Effector memory CD4-positive, alpha-beta T cell (primary cell): ENCODE measurements at regions not wholly inside any gene's neighbourhood (a gene's known extent, or its start where the extent isn't known, plus 50 kb on each side); places are given as distances from the start of the nearest gene placed in this dataset.

ENCODE experiments used
- DNase-seq, 3 donors: peaks; one replicate each; pipeline ENCODE4 v3.0.0-alpha.2; 2020
- H3K27ac ChIP-seq: 2 replicates; pipeline ENCODE4 v1.7.0; 2013; ENCODE audit warnings: mild to moderate bottlenecking, low read length, moderate library complexity; ENCODE audit not compliant: insufficient read depth, poor library complexity, severe bottlenecking
- H3K27me3 ChIP-seq: replicated peaks from 2 replicates; pipeline ENCODE4 v1.7.0; 2013; ENCODE audit warnings: mild to moderate bottlenecking, low read length; ENCODE audit not compliant: insufficient read depth, control insufficient read depth, poor library complexity, severe bottlenecking
- H3K36me3 ChIP-seq: 2 replicates; pipeline ENCODE4 v1.7.0; 2013; ENCODE audit warnings: mild to moderate bottlenecking, low read length, moderate library complexity; ENCODE audit not compliant: control insufficient read depth, insufficient read depth
- H3K4me1 ChIP-seq: 2 replicates; pipeline ENCODE4 v1.7.0; 2013; ENCODE audit warnings: low read length, mild to moderate bottlenecking; ENCODE audit not compliant: control insufficient read depth, insufficient read depth, poor library complexity, severe bottlenecking
- H3K4me3 ChIP-seq: 2 replicates; pipeline ENCODE4 v1.7.0; 2013; ENCODE audit warnings: low read length, low read depth, mild to moderate bottlenecking; ENCODE audit not compliant: insufficient read depth, poor library complexity, severe bottlenecking
- H3K9me3 ChIP-seq: 2 replicates; pipeline ENCODE4 v1.7.0; 2013; ENCODE audit warnings: mild to moderate bottlenecking, low read length, moderate library complexity; ENCODE audit not compliant: control insufficient read depth

DNA sequence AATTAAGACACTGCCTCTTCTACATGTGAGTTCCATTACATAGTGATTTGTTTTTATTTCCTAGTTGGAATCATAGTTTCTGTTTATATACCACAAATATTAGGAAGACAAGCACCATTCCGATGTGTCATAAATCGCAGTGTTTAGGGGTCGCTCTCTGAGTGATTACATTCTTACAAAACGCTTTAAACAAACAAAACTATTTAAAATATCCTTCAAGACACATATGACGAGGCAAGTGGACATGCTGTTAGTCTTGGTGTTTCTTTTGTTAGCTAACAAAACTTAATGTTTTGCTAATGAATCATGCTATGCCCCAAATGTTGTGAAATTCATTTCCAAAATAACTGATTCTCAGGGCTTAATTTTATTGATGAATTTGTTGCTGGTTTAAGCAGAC, 1219.3 kb upstream of the PRKX start:
- DNase-seq, result no peak
- Histone ChIP-seq H3K4me1 (no peaks in the 10 kb centered on the region), H3K27ac (no peak overlapping the region), H3K36me3 (no peaks in the 10 kb centered on the region), H3K9me3 (no peaks in the 10 kb centered on the region), H3K27me3 (no peaks in the 10 kb centered on the region), H3K4me3 (no peak overlapping the region)

DNA sequence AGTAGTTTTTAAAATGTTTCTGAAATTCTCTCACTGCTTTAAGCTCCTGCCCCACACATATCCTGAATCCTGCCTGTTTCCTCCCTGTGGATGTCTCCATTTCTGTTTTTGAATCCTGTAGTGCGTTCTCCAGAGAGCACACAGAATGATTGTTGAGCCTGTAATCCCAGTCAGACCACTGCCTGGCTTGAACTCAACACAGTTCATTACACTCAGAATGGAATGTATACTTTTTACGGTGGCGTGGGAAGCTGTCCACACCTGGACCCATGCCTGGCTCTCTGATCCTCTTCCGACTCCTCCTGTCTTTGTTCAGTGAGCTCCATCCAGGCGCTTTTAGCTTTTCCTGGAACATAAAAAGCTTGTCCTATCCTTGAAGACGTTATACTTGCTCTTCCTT, 1217.0 kb upstream of the PRKX start:
- H3K4me3 ChIP-seq, result no peak overlapping the region
- no peaks in the 10 kb centered on the region for H3K4me1 ChIP-seq
- no peaks in the 10 kb centered on the region for H3K9me3 ChIP-seq
- no peaks in the 10 kb centered on the region for H3K27me3 ChIP-seq
- DNase-seq, result no peak
- no peaks in the 10 kb centered on the region for H3K36me3 ChIP-seq
- H3K27ac ChIP-seq, result no peak overlapping the region

DNA sequence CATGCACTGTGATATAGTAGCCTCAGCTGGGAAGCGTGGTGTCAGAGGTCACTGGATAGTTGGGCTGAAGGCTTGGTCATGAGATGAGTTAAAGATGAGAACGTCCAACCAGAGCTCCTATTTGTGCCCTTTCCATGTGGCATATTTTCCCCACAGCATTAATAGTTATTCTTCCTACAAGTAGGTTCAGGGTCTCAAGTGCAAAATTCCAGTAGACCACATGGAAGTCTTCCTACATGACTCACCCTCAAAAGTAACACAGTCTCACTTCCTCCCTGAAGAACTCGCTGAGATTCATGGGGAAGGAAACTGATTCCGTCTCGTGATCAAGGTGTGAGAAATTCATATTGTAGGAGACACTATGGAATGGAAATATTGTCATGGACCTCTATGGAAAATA, 1212.5 kb upstream of the PRKX start:
- H3K27ac ChIP-seq, result no peak overlapping the region
- H3K4me3 ChIP-seq, result no peak overlapping the region
- H3K36me3 ChIP-seq, result no peaks in the 10 kb centered on the region
- H3K27me3 ChIP-seq, result no peaks in the 10 kb centered on the region
- H3K4me1 ChIP-seq, result no peaks in the 10 kb centered on the region
- H3K9me3 ChIP-seq, result no peaks in the 10 kb centered on the region
- no peak for DNase-seq

DNA sequence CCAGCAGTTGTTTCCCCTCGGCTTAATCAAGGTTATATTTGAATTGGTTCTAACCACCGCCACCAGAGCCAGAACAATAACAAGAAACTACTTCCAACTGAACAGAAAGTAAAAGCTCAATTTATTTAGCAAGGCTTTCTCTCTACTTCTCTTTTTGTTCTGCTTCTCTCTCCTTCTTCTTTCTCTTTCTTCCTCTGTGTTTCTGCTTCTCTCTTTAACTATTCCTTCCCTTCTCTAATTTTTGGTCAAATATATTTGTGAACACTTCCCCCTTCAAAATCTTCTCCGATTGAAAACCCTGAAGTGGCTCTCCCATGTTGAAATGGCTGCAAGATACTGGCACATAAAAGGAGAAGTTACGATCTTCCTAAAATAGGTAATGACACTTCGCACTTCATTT, 1195.9 kb upstream of the PRKX start:
- Histone ChIP-seq H3K27ac (no peak overlapping the region), H3K4me1 (no peaks in the 10 kb centered on the region), H3K4me3 (no peak overlapping the region), H3K9me3 (no peaks in the 10 kb centered on the region), H3K27me3 (no peaks in the 10 kb centered on the region), H3K36me3 (no peaks in the 10 kb centered on the region)
- DNase-seq, result no peak

DNA sequence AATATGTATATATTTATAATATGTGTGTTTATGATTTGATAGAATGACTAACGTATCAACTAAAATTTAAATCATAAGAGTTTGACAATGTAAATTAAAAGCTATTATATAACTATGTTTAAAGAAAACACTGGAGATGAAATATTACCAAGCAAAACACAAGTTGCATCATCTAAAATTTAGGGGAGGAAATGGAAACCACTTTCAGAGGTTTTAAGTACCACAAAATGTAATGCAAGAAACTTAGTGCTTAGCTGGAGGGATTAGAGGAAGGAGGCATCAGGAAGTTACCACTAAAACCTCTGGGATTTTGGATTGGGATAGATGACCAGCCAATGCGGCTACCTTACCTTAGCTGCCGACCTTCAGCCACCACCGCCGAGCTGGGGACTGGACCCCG, 1192.1 kb upstream of the PRKX start:
- H3K4me3 ChIP-seq, result no peak overlapping the region
- H3K27ac ChIP-seq, result no peak overlapping the region
- H3K4me1 ChIP-seq, result no peaks in the 10 kb centered on the region
- no peaks in the 10 kb centered on the region for H3K36me3 ChIP-seq
- no peak for DNase-seq
- H3K27me3 ChIP-seq, result no peaks in the 10 kb centered on the region
- H3K9me3 ChIP-seq, result no peaks in the 10 kb centered on the region

DNA sequence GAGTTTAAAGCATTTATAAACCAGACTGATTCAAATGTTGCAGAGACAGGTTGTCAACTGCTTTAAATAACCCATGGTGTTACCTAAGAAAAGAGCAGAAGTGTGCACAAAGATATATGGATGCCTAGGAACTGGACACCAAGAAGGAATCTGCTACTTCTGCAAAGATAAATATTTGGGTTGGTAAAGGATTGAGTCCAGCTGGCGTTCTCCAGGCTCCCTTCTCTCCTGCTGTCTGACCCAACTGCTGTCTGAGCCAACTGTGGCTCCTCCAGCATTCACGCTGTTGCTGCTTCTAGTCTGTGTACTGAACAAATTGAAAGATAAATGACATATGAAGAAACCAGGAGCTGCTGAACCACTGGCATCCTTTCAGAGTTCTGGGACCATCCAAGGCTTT, 1167.8 kb upstream of the PRKX start:
- H3K4me1 ChIP-seq, result no peaks in the 10 kb centered on the region
- DNase-seq, result no peak
- no peaks in the 10 kb centered on the region for H3K9me3 ChIP-seq
- no peak overlapping the region for H3K27ac ChIP-seq
- H3K4me3 ChIP-seq, result no peak overlapping the region
- H3K36me3 ChIP-seq, result no peaks in the 10 kb centered on the region
- no peaks in the 10 kb centered on the region for H3K27me3 ChIP-seq

DNA sequence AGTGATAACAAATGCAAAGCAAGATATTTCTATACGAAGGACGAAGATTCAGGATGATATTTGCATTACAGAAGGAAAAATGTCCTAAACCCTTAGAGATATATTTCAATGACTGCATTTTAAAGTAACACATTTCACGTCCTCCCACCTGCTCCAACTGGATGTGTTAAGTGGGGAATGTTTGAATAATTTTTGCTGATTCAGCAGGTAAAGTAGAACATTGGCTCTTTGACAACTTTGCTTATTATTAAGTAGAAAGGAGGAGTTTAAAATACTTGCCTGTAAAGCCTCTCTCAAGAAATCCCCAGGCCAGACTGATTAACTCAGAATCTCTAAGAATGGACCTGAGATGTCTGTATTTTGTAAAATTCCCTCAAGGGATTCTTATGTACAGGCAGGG, 1165.2 kb upstream of the PRKX start:
- no peaks in the 10 kb centered on the region for H3K27me3 ChIP-seq
- no peak for DNase-seq
- no peaks in the 10 kb centered on the region for H3K4me1 ChIP-seq
- no peaks in the 10 kb centered on the region for H3K36me3 ChIP-seq
- H3K9me3 ChIP-seq, result no peaks in the 10 kb centered on the region
- no peak overlapping the region for H3K27ac ChIP-seq
- no peak overlapping the region for H3K4me3 ChIP-seq

DNA sequence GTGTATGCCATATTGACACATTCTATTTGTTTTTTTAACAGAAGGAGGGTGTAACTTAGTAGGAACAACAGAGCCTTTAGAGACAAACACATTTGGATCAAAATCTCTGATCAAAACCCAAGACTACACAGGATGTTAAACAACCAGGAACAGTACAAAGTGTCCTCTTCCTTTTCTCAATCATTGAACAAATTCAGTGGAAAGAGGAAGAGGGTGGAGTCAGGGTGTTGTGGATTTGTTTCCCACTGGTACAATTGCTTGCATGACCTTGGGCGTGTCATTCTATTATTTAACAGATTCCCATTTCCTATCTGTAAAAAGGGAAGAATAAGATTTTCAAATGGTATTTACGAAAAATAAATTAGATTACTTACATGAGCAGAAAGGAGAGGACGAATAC, 1162.8 kb upstream of the PRKX start:
- DNase-seq, result no peak
- no peaks in the 10 kb centered on the region for H3K36me3 ChIP-seq
- no peaks in the 10 kb centered on the region for H3K4me1 ChIP-seq
- H3K9me3 ChIP-seq, result no peaks in the 10 kb centered on the region
- no peak overlapping the region for H3K27ac ChIP-seq
- no peaks in the 10 kb centered on the region for H3K27me3 ChIP-seq
- H3K4me3 ChIP-seq, result no peak overlapping the region

DNA sequence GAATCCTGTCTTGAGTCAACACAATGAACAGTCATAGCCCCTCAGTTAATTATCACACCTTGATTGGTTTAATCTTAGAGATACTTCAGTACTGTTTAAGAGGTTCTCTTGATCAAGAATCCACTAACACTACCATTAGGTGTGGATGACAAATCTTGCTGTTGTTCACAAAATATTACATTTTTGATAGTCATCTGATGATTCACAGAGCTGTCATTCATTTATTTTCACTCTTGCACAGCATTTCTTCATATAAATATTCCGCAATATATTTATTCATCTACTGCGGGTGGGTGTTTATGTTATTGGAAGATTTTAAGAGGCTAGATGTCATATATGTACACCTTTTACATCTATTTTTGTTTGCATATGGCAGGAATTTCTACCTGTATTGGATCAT, 1138.1 kb upstream of the PRKX start:
- no peaks in the 10 kb centered on the region for H3K9me3 ChIP-seq
- H3K36me3 ChIP-seq, result no peaks in the 10 kb centered on the region
- H3K4me1 ChIP-seq, result no peaks in the 10 kb centered on the region
- H3K27ac ChIP-seq, result no peak overlapping the region
- no peaks in the 10 kb centered on the region for H3K27me3 ChIP-seq
- no peak overlapping the region for H3K4me3 ChIP-seq
- DNase-seq, result no peak

DNA sequence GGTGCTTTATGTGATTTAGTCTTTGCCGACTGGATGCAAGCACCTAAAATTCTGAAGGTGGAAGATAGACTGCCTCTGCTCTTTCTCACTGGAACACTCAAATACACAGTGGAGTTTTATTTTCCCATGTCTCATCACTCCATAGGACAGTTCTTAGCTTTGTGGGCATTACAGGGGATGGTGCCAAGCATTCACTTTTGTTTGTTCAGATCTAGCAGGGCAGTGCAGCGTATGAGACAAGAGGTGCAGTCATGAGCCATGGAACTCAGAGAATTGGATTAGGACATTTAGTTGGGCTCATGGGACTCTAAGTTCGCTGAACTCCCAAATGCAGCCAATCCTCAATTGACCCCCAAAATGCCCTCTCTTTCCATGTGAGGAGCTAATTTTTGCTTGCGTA, 1136.9 kb upstream of the PRKX start:
- no peaks in the 10 kb centered on the region for H3K36me3 ChIP-seq
- no peak overlapping the region for H3K4me3 ChIP-seq
- no peaks in the 10 kb centered on the region for H3K4me1 ChIP-seq
- no peaks in the 10 kb centered on the region for H3K27me3 ChIP-seq
- no peak for DNase-seq
- no peak overlapping the region for H3K27ac ChIP-seq
- no peaks in the 10 kb centered on the region for H3K9me3 ChIP-seq

DNA sequence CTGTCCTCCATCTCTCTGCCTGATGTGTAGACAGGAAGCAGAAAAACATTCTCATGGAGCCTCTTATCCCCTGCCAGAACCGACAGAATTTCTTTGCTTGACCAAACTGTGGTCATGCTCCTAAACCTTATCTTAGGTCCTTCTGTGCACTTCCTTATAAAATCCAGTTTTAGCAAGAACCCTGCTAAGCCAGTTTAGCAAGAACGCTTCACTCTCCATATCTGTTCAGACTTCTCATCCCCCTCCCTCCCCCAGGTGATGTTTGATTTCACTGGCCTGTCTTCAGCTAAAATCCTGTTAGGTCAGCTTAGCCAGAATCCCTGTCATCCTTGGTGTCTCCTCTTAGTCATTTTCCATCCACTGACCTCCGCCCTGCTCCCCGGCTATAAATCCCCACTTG, 1130.9 kb upstream of the PRKX start:
- no peaks in the 10 kb centered on the region for H3K9me3 ChIP-seq
- no peak overlapping the region for H3K4me3 ChIP-seq
- H3K27ac ChIP-seq, result no peak overlapping the region
- no peaks in the 10 kb centered on the region for H3K4me1 ChIP-seq
- DNase-seq, result no peak
- H3K27me3 ChIP-seq, result no peaks in the 10 kb centered on the region
- H3K36me3 ChIP-seq, result no peaks in the 10 kb centered on the region
